HG03159 (cell line): ENCODE measurements at regions not wholly inside any gene's neighbourhood (a gene's known extent, or its start where the extent isn't known, plus 50 kb on each side); places are given as distances from the start of the nearest gene placed in this dataset.
"Not testable (repeated sequence)": the region's sequence is repeated elsewhere in the genome, so short reads cannot be mapped to it uniquely, and the experiment has no call there.

Source experiments
- ATAC-seq: cut with Tn5 transposase; IDR thresholded peaks from one replicate; pipeline ENCODE4 v1.9.1; 2021; ENCODE audit warnings: mild to moderate bottlenecking, moderate library complexity; ENCODE audit not compliant: unreplicated experiment

- ATAC-seq, result no peak
Measured at GRCh38 chr13:87153371-87153770, 517.8 kb upstream of the SLITRK5 start.

DNA sequence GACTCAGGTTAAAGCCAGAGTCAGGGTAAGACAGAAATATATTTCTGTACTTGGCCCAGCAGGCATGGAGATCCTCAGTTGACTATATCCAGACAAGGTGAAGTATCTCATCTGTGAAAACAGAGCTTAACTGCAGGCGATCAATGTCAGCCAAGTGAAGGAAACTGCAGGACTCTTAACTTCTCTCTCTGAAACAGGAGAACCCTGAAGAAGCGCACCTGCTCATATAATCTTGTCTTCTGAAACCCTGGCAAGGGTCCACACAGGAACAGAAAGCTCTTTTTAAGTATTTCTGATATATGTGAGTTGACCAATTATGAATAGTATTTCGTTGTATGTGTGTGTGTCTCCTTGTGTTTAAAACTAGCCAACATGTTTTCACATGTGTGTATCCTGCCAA lies 504.8 kb upstream of the SLITRK5 start:
- no peak for ATAC-seq

DNA sequence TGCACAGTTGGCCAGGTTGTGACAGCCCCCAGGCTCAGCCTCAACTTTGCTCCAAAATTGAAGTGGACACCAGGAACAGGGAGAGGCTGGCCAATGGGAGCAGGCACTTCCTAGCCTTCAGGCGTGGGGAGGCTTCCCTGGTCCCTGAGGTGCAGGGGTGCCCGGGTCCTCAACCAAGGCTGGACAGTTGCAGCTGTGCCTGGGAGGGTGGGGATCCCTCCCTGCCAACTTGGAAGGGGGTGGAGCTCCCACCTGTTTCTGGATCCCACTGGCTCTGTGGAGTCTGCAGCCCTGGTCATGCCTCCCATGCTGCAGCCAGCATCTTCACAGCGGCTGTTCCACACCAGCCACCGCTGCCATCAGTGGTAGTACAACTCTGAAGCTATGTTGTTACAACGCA lies 502.8 kb upstream of the SLITRK5 start:
- no peak for ATAC-seq

DNA sequence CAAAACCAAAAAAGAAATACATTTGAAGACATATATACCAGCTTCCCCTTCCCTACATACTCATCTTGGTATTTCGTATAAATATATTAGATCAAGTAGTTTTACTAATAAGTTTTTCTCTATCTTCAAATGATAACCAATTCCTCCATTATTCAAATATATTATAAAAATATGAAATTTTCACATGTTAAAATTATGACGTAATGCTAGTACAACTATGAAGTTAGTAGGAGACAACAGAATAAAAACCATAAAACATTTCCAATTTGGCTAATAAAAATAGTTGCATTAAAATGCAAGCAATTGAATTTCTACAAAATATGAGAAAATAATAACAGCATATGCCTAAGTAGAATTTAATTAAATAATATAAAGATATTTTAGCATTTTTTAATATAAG lies 501.8 kb upstream of the SLITRK5 start:
- ATAC-seq, result no peak

DNA sequence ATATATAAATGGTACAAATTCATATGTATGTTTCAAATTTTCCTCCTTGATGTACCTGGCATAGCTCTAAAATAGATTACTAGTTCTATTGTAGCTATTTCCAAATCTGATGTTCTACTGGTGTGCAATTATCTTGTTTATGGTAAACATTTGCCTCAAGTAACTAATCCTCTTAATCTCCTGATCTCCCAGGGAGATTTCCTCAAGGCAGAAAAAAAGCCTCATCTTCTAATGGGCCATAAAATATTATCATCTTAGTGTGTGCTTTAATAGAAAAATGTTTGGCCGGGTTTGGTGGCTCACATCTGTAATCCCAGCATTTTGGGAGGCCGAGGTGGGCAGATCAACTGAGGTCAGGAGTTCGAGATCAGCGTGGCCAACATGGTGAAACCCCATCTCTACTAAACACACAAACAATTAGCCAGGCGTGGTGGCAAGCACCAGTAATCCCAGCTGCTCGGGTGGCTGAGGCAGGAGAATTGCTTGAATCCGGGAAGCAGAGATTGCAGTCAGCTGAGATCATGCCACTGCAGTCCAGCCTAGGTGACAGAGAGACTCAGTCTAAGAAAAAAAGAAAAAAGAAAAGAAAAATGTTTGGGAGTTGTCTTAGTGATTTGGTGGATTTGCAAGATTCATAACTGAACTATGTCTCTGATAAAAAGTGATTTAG lies 498.9 kb upstream of the SLITRK5 start:
- no peak for ATAC-seq

- ATAC-seq, result not testable (repeated sequence)
Measured at GRCh38 chr13:87185138-87185537, 486.0 kb upstream of the SLITRK5 start.

DNA sequence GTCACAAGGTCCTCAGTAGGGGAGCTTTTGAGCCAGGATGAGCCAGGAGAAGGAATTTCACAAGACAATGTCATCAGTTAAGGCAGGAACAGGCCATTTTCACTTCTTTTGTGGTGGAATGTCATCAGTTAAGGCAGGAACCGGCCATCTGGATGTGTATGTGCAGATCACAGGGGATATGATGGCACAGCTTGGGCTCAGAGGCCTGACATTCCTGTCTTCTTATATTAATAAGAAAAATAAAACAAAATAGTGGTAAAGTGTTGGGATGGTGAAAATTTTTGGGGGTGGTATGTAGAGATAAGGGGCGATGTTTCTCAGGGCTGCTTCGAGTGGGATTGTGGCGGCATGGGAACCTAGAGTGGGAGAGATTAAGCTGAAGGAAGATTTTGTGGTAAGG lies 484.5 kb upstream of the SLITRK5 start:
- not testable (repeated sequence) for ATAC-seq

GRCh38 chr13:87191485-87191884 lies 479.7 kb upstream of the SLITRK5 start:
- not testable (repeated sequence) for ATAC-seq

GRCh38 chr13:87198371-87198770 lies 472.8 kb upstream of the SLITRK5 start:
- ATAC-seq, result no peak

- ATAC-seq, result no peak
Measured at GRCh38 chr13:87206708-87207107, 464.5 kb upstream of the SLITRK5 start.

DNA sequence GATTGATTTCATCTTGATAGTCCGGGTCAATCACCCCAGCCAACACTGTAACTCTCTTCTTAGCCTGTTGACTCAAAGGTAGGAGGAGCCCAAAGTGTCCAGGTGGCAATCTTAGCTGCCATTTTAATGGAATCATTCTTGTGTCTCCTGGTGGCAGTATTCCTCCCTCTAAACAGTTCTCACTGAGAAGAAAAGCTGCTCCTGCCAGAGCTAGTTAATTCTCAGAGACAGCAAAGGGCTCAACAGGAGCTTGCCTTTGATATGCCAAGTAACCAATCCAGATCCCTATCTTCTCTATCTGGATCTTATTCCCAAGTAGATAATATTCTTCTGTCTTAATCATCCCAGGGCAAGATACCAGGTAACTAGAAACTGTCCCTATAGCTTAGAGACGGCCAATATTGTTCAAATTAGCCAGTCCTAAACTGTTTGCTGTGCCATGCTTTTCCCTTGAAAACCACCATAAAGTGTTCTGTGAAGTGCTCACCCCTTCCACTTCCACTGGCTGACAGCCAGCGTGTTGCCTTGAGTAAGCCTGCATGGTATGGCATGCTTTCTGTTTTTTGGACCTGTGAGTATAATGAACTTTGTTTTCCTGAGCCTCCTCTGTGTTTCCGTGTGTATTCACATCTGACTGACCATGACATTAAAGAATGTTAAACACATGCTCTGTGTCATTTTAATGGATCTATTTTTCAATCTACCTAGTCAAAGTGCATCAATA lies 463.7 kb upstream of the SLITRK5 start:
- ATAC-seq, result no peak

GRCh38 chr13:87208636-87209035 lies 462.5 kb upstream of the SLITRK5 start:
- no peak for ATAC-seq

DNA sequence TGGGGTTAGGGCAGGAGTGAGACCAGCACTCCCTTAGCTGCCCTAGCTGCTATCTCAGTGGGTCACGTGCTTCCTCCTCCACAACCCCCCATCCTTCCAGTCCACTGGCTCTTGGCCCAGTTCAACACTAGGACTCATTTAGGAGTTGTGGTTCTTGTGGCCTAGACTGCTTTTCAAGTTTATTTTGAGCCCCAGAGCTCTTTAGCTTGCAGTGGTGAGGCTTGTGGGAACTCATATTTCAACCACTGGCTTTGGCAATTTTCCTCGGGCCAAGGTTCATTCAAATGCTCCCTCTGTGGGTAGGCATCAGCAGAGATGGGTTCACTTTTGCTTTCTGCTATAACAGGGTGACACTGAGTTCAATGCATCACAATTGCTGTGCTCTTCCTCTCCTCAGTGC lies 436.2 kb upstream of the SLITRK5 start:
- ATAC-seq, result no peak

DNA sequence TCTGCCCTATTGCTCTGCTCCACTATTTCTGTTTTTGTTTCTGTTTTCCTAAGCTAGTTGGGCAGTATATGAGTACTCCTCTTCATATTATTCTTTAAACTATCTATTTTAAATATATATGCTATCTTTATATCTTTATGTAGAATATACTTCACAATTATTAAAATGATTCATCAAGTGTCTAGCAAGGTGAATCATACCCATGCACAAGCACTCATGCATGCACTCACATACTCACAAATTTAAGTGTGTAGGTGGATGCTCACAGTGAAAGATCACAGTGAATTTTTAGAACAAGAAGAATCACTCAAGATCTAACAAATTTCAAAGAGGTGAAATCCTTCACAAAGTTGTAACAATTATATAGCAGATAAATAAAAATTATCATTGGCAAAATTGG lies 435.6 kb upstream of the SLITRK5 start:
- no peak for ATAC-seq

DNA sequence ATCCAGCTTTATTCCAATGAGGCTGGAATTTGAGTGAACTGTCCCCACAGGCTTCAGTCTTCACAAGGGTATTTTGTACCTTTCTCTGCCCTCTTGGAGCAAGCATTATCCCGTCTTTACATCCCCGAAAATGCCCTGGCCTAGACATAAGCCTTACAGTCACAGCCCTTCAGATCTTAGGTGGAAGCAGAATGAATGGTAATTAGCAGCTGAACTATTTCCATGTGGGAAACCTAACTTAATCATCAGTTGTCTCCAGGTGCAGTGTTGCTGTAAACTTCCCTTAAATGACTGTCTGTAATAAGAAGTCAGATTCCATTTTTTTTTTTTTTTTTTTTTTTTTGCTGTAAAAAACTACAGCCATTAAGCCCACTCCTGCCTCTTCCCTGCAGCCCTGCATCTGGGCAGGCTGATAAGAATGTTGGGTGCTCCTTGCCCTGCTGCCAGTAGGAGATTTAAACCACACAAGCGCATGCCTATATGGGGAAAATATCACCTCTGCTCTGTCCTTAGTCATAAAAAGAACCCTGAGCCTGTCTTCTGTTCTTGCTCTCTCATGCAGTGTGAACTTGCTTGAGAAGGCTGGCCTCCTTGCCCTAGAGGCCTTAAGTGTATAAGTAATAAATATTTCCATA lies 426.8 kb upstream of the SLITRK5 start:
- no peak for ATAC-seq

GRCh38 chr13:87249847-87250246 lies 421.3 kb upstream of the SLITRK5 start:
- not testable (repeated sequence) for ATAC-seq

- ATAC-seq, result no peak
Measured at GRCh38 chr13:87255394-87255793, 415.8 kb upstream of the SLITRK5 start.

GRCh38 chr13:87259479-87260083 lies 411.6 kb upstream of the SLITRK5 start:
- ATAC-seq, result no peak

DNA sequence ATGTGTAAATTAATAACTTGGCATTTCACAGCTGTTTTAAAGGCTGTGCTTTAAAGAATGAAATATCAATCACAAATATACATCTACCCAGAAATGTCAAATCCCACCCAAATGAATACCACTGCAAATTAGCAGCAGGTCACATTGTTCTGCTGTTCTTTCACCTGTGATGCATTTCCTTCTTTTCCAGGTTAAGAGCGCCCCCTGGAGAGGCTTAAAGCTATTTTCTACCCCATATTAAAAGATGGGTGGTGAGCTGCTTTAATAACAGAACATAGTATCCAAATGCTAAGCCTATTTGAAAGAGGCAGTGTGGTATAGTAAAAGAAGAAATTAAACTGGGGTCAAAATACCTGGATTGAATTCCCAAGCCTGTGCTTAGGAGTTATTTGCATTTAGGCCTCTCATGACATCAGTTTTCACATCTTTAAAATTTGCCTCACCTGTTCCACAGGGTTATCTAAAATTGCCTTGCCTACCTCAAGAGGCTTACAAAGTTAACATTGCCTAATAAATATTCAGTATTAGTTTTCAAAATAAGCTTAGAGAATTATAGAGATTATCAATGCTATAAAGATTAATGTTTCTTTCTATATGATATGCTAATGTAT lies 396.9 kb upstream of the SLITRK5 start:
- no peak for ATAC-seq

DNA sequence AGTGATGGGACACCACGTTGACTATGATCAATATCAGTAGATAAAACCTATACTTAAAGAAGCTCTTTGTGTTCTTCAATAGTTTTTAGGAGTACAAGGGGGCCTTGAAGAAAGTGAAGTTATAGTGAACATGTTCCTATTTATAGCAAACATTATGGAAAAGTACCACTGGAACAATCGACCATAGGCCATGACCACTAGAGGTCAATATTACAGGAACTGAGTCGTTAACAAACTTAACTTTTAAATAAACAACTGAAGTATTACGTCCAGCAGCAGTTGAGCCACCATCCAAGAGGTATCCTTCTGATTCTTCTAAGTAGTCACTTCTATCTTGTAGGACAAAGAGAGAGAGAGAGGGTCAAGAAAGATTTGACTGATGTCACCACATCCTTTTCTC lies 391.0 kb upstream of the SLITRK5 start:
- no peak for ATAC-seq

- no peak for ATAC-seq
Measured at GRCh38 chr13:87287721-87288120, 383.4 kb upstream of the SLITRK5 start.
